ENCODE measurements at regions not wholly inside any gene's neighbourhood (a gene's known extent, or its start where the extent isn't known, plus 50 kb on each side); places are given as distances from the start of the nearest gene placed in this dataset.

GRCh38 chr2:52502476-52502860, 1265.1 kb upstream of the CHAC2 start:
- H3K9me3 ChIP-seq, result no peaks in the 10 kb centered on the region
- no peak for ATAC-seq
- 69 to 77% methylated on average over 2 of the region's 2 CpGs for WGBS, 2 donors (ENCODE audit: low coverage in 1 of 2)

GRCh38 chr2:52501715-52502475, 1265.7 kb upstream of the CHAC2 start:
- no peak for ATAC-seq
- Histone ChIP-seq H3K9me3 (no peaks in the 10 kb centered on the region), H3K4me3 (no peak overlapping the region), H3K27ac (no peak overlapping the region), H3K4me1 (no peaks in the 10 kb centered on the region), H3K36me3 (no peaks in the 10 kb centered on the region), H3K27me3 (no peaks in the 10 kb centered on the region)
- 78 to 86% methylated on average over 2 of the region's 2 CpGs for WGBS, 2 donors (ENCODE audit: low coverage in 1 of 2)
- TF ChIP-seq EP300 (IDR thresholded peaks at IDR 0.05), result no peak
- TF ChIP-seq CTCF (IDR thresholded peaks at IDR 0.05), result no peak
- TF ChIP-seq POLR2AphosphoS5 (IDR thresholded peaks at IDR 0.05), result no peak
- no peak for TF ChIP-seq POLR2A (IDR thresholded peaks at IDR 0.05)

More at GRCh38 chr2:52502476-52502860, 1265.1 kb upstream of the CHAC2 start:
- no peaks in the 10 kb centered on the region for H3K36me3 ChIP-seq
- H3K27ac ChIP-seq, result no peak overlapping the region
- H3K4me3 ChIP-seq, result no peak overlapping the region
- no peaks in the 10 kb centered on the region for H3K27me3 ChIP-seq
- TF ChIP-seq CTCF (IDR thresholded peaks at IDR 0.05) (no peak), POLR2A (IDR thresholded peaks at IDR 0.05) (no peak), EP300 (IDR thresholded peaks at IDR 0.05) (no peak), POLR2AphosphoS5 (IDR thresholded peaks at IDR 0.05) (no peak)
- H3K4me1 ChIP-seq, result no peaks in the 10 kb centered on the region

GRCh38 chr2:52500561-52500960, 1267.0 kb upstream of the CHAC2 start:
- Histone ChIP-seq H3K27me3 (no peaks in the 10 kb centered on the region), H3K9me3 (no peaks in the 10 kb centered on the region), H3K27ac (no peak overlapping the region), H3K4me3 (no peak overlapping the region), H3K4me1 (no peaks in the 10 kb centered on the region), H3K36me3 (no peaks in the 10 kb centered on the region)
- TF ChIP-seq POLR2A (IDR thresholded peaks at IDR 0.05), result no peak
- TF ChIP-seq CTCF (IDR thresholded peaks at IDR 0.05), result no peak
- no peak for TF ChIP-seq EP300 (IDR thresholded peaks at IDR 0.05)
- no peak for TF ChIP-seq POLR2AphosphoS5 (IDR thresholded peaks at IDR 0.05)
- ATAC-seq, result no peak
- WGBS, 2 donors (ENCODE audit: low coverage in 1 of 2), result 44 to 50% methylated on average over 2 of the region's 2 CpGs

- H3K9me3 ChIP-seq, result no peaks in the 10 kb centered on the region
- H3K4me1 ChIP-seq, result no peaks in the 10 kb centered on the region
- no peaks in the 10 kb centered on the region for H3K27me3 ChIP-seq
- 82 to 86% methylated on average over 3 of the region's 3 CpGs for WGBS, 2 donors (ENCODE audit: low coverage in 1 of 2)
- no peak for ATAC-seq
- H3K4me3 ChIP-seq, result no peak overlapping the region
- H3K27ac ChIP-seq, result no peak overlapping the region
- no peaks in the 10 kb centered on the region for H3K36me3 ChIP-seq
- no peak for TF ChIP-seq POLR2AphosphoS5 (IDR thresholded peaks at IDR 0.05)
- TF ChIP-seq POLR2A (IDR thresholded peaks at IDR 0.05), result no peak
- no peak for TF ChIP-seq EP300 (IDR thresholded peaks at IDR 0.05)
- TF ChIP-seq CTCF (IDR thresholded peaks at IDR 0.05), result no peak
Observed at GRCh38 chr2:52498077-52498750, 1269.4 kb upstream of the CHAC2 start.

- TF ChIP-seq POLR2AphosphoS5 (IDR thresholded peaks at IDR 0.05) (no peak), EP300 (IDR thresholded peaks at IDR 0.05) (no peak), CTCF (IDR thresholded peaks at IDR 0.05) (no peak), POLR2A (IDR thresholded peaks at IDR 0.05) (no peak)
- ATAC-seq, result no peak
- H3K4me3 ChIP-seq, result no peak overlapping the region
- H3K9me3 ChIP-seq, result peaks cover 0 to 13% (median 0%) of the 10 kb centered on the region in 3 donors
- no peaks in the 10 kb centered on the region for H3K4me1 ChIP-seq
- no peaks in the 10 kb centered on the region for H3K36me3 ChIP-seq
- no peak overlapping the region for H3K27ac ChIP-seq
- H3K27me3 ChIP-seq, result no peaks in the 10 kb centered on the region
Observed at GRCh38 chr2:52495816-52496215, 1271.8 kb upstream of the CHAC2 start.
